H1 (cell line): ENCODE measurements at regions not wholly inside any gene's neighbourhood (a gene's known extent, or its start where the extent isn't known, plus 50 kb on each side); places are given as distances from the start of the nearest gene placed in this dataset.

Experiments
- CTCF ChIA-PET: fragments of 300-600 bp; sonication (Branson Sonifier 250); formaldehyde crosslinking; loops from one replicate; lab custom pipeline; 2021; ENCODE audit not compliant: partially characterized antibody; lab: Charles Lee
- POLR2A ChIA-PET: fragments of 300-600 bp; sonication (Branson Sonifier 250); formaldehyde crosslinking; loops from one replicate; lab custom pipeline; 2021; ENCODE audit warnings: inconsistent platforms; ENCODE audit not compliant: partially characterized antibody; lab: Charles Lee
- DNase-seq, 2 experiments: peaks; one replicate each; pipeline versions ENCODE4 v3.0.0 to v3.0.0-alpha.2; 2010 to 2022; ENCODE audit warnings: low spot score in 2 of 2, low read depth in 1 of 2, mixed read lengths in 1 of 2
- FAIRE-seq: peaks from 2 replicates; lab custom pipeline; 2011; peaks lifted over from hg19 to GRCh38; lab: Jason Lieb, UNC
- H2AFZ ChIP-seq: 2 replicates; pipeline ENCODE4 v1.8.1; 2012; ENCODE audit warnings: low read length, inconsistent platforms
- H2AK5ac ChIP-seq: 2 replicates; pipeline ENCODE4 v1.6.1; 2013; ENCODE audit warnings: low read depth, low read length
- H2BK120ac ChIP-seq: replicated peaks from 2 replicates; pipeline ENCODE3; 2013; ENCODE audit warnings: low read depth, low read length, inconsistent platforms
- H2BK12ac ChIP-seq: 2 replicates; pipeline ENCODE4 v1.6.1; 2013; ENCODE audit warnings: low read depth, low read length
- H2BK15ac ChIP-seq: 2 replicates; pipeline ENCODE4 v1.6.1; 2013; ENCODE audit warnings: low read length
- H2BK20ac ChIP-seq: 2 replicates; pipeline ENCODE4 v1.6.1; 2013; ENCODE audit warnings: low read length
- H2BK5ac ChIP-seq: 2 replicates; pipeline ENCODE4 v1.6.1; 2013; ENCODE audit warnings: low read depth, low read length
- H3K14ac ChIP-seq: 2 replicates; pipeline ENCODE4 v1.6.1; 2013; ENCODE audit warnings: inconsistent platforms; ENCODE audit not compliant: insufficient read length
- H3K18ac ChIP-seq: 2 replicates; pipeline ENCODE4 v1.6.1; 2013; ENCODE audit warnings: low read length; ENCODE audit errors: extremely low read depth
- H3K23ac ChIP-seq: 2 replicates; pipeline ENCODE4 v1.6.1; 2013; ENCODE audit warnings: inconsistent platforms; ENCODE audit not compliant: insufficient read length
- H3K23me2 ChIP-seq: 2 replicates; pipeline ENCODE4 v1.6.1; 2013; ENCODE audit warnings: low read depth, low read length
- H3K27ac ChIP-seq: 2 replicates; pipeline ENCODE4 v1.6.1; 2011; ENCODE audit warnings: low read depth, low read length, inconsistent platforms
- H3K27me3 ChIP-seq, 4 experiments: replicated peaks in 1 of 4; 1 replicate in 1 of 4; 2 replicates in 3 of 4; pipeline versions ENCODE4 v1.6.1 to v1.8.1; 2011 to 2013; ENCODE audit warnings: low read length in 3 of 4, mild to moderate bottlenecking in 3 of 4, inconsistent platforms in 2 of 4, mixed read lengths in 2 of 4, moderate library complexity in 1 of 4; ENCODE audit not compliant: control insufficient read depth in 3 of 4, insufficient read depth in 3 of 4; ENCODE audit errors: extremely low read depth in 1 of 4
- H3K36me3 ChIP-seq, 4 experiments: 2 replicates each; pipeline versions ENCODE4 v1.6.1 to v1.8.1; 2011 to 2013; ENCODE audit warnings: mild to moderate bottlenecking in 4 of 4, low read length in 3 of 4, moderate library complexity in 2 of 4, control low read depth in 1 of 4, inconsistent platforms in 1 of 4; ENCODE audit not compliant: insufficient read depth in 4 of 4, control insufficient read depth in 2 of 4
- H3K4ac ChIP-seq: replicated peaks from 2 replicates; pipeline ENCODE3; 2013; ENCODE audit warnings: low read length, low read depth, mixed read lengths, inconsistent platforms; ENCODE audit not compliant: insufficient read length
- H3K4me1 ChIP-seq, 4 experiments: replicated peaks in 1 of 4; 1 replicate in 1 of 4; 2 replicates in 3 of 4; pipeline versions ENCODE4 v1.6.1 to v1.8.1; 2011 to 2013; ENCODE audit warnings: low read length in 3 of 4, inconsistent platforms in 2 of 4, mixed read lengths in 1 of 4; ENCODE audit not compliant: insufficient read depth in 4 of 4, control insufficient read depth in 3 of 4
- H3K4me2 ChIP-seq, 2 experiments: 2 replicates each; pipeline versions ENCODE4 v1.6.1 to v1.8.1; 2011 to 2013; ENCODE audit warnings: low read depth in 2 of 2, low read length in 2 of 2, control low read depth in 1 of 2, inconsistent platforms in 1 of 2, mild to moderate bottlenecking in 1 of 2; ENCODE audit not compliant: insufficient read depth in 1 of 2
- H3K4me3 ChIP-seq, 4 experiments: fragments of 200-600, 300-600 bp in 1 of 4; sonication (generic), shearing (Covaris generic), sonication (Bioruptor Twin) in 1 of 4; 2 replicates each; pipeline versions ENCODE4 v1.5.1 to v1.8.1; 2011 to 2016; ENCODE audit warnings: low read length in 4 of 4, low read depth in 3 of 4, control low read depth in 2 of 4, inconsistent platforms in 2 of 4, mild to moderate bottlenecking in 2 of 4, mixed read lengths in 1 of 4, moderate library complexity in 1 of 4; ENCODE audit not compliant: insufficient read depth in 2 of 4; ENCODE audit errors: extremely low read depth in 1 of 4
- H3K56ac ChIP-seq: replicated peaks from 2 replicates; pipeline ENCODE3; 2013; ENCODE audit warnings: low read depth, mild to moderate bottlenecking, mixed read lengths, low read length, inconsistent platforms; ENCODE audit not compliant: insufficient read length
- H3K79me1 ChIP-seq: 2 replicates; pipeline ENCODE4 v1.6.1; 2013; ENCODE audit warnings: low read depth, low read length, control low read depth
- H3K79me2 ChIP-seq, 2 experiments: 2 replicates each; pipeline versions ENCODE4 v1.6.1 to v1.8.1; 2012 to 2013; ENCODE audit warnings: low read length in 2 of 2, mild to moderate bottlenecking in 2 of 2, inconsistent platforms in 1 of 2; ENCODE audit not compliant: insufficient read depth in 2 of 2, control insufficient read depth in 1 of 2
- H3K9ac ChIP-seq, 4 experiments: replicated peaks in 1 of 4; 1 replicate in 1 of 4; 2 replicates in 3 of 4; pipeline versions ENCODE4 v1.6.1 to v1.8.1; 2011 to 2013; ENCODE audit warnings: low read depth in 3 of 4, low read length in 3 of 4, control low read depth in 2 of 4, mild to moderate bottlenecking in 2 of 4, moderate library complexity in 2 of 4, inconsistent platforms in 1 of 4; ENCODE audit errors: extremely low read depth in 1 of 4
- H3K9me3 ChIP-seq, 2 experiments: 2 replicates each; pipeline versions ENCODE4 v1.6.1 to v1.8.1; 2012 to 2013; ENCODE audit warnings: mild to moderate bottlenecking in 2 of 2, moderate library complexity in 2 of 2, control low read depth in 1 of 2, inconsistent platforms in 1 of 2, low read depth in 1 of 2, low read length in 1 of 2, mixed read lengths in 1 of 2; ENCODE audit not compliant: insufficient read depth in 2 of 2
- H4K20me1 ChIP-seq, 2 experiments: replicated peaks in 1 of 2; 2 replicates each; pipeline versions ENCODE3 to v1.8.1; 2011 to 2013; ENCODE audit warnings: inconsistent platforms in 2 of 2, low read length in 2 of 2, mild to moderate bottlenecking in 1 of 2; ENCODE audit not compliant: insufficient read depth in 2 of 2, control insufficient read depth in 1 of 2
- H4K5ac ChIP-seq: 2 replicates; pipeline ENCODE4 v1.6.1; 2013; ENCODE audit warnings: low read length, low read depth, mixed read lengths, inconsistent platforms; ENCODE audit not compliant: insufficient read length
- H4K8ac ChIP-seq: 2 replicates; pipeline ENCODE4 v1.8.0; 2013; ENCODE audit warnings: mild to moderate bottlenecking, moderate library complexity, low read length, inconsistent platforms; ENCODE audit not compliant: insufficient read depth; ENCODE audit errors: extremely low read depth
- H4K91ac ChIP-seq: replicated peaks from 2 replicates; pipeline ENCODE3; 2013; ENCODE audit warnings: low read length, mixed read lengths, inconsistent platforms; ENCODE audit not compliant: insufficient read length
- PHF8 ChIP-seq: fragments of 200-600 bp; sonication (generic); conservative IDR thresholded peaks from 2 replicates; pipeline ENCODE4 v1.7.1; 2012; ENCODE audit warnings: low read depth, mild to moderate bottlenecking, inconsistent platforms, low read length, moderate library complexity
- RBBP5 ChIP-seq: IDR thresholded peaks from 2 replicates; pipeline ENCODE4 v1.7.1; 2012; ENCODE audit warnings: low read depth, mild to moderate bottlenecking, inconsistent platforms, low read length, moderate library complexity, borderline replicate concordance
- SRF ChIP-seq: IDR thresholded peaks from 2 replicates; pipeline ENCODE4 v1.6.1; 2011; ENCODE audit warnings: mild to moderate bottlenecking, low read depth, low read length, moderate library complexity
- ZNF274 ChIP-seq: IDR thresholded peaks from 2 replicates; pipeline ENCODE4 v1.7.0; 2012; ENCODE audit warnings: low read length, borderline replicate concordance; ENCODE audit errors: extremely low read depth
- WGBS, 2 experiments: shearing (Covaris generic) in 1 of 2; methylation state at CpG; one replicate each; pipeline versions ENCODE4 v1.1.6 to v1.1.7; 2013 to 2015; ENCODE audit warnings: low lambda C conversion rate in 2 of 2, mixed read lengths in 2 of 2, inconsistent platforms in 1 of 2, low coverage in 1 of 2, missing lambda C conversion rate in 1 of 2; ENCODE audit not compliant: insufficient replicate concordance in 2 of 2, insufficient coverage in 1 of 2, insufficient read length in 1 of 2; ENCODE audit errors: extremely low coverage in 1 of 2, missing lambda C conversion rate in 1 of 2; 5-methylcytosine and 5-hydroxymethylcytosine counted together

DNA sequence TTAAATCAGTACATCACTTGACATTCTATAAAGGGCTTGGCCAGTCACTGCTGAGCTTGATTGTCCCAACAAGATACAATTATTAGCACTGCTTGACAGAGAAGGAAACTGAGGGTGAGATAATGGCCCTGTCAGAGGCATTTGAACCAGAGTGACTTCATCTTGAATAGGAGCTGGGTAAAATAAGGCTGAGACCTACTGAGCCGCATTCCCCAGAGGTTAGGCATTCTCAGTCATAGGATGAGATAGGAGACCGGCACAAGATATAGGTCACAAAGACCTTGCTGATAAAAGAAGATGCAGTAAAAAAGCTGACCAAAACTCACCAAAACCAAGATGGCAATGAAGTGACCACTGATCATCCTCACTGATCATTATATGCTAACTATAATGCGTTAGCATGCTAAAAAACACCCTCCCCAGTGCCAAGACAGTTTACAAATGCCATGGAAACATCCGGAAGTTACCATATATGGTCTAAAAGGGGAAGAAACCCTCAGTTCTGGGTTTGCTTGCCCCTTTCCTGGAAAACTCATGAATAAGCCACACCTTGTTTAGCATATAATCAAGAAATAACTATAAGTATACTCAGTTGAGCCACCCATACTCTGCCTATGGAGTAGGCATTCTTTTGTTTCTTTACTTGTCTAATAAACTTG lies 239.1 kb upstream of the SETMAR start:
- Histone ChIP-seq H3K27ac (no peak overlapping the region), H3K9me3 (no peaks in the 10 kb centered on the region), H2AK5ac (no peak overlapping the region), H3K79me2 (no peaks in the 10 kb centered on the region), H3K23me2 (no peaks in the 10 kb centered on the region), H3K4ac (no peak overlapping the region), H3K56ac (no peak overlapping the region), H2BK20ac (no peak overlapping the region), H3K27me3 (no peaks in the 10 kb centered on the region), H2BK12ac (no peak overlapping the region), H4K91ac (no peak overlapping the region), H2BK15ac (no peak overlapping the region), H3K23ac (no peak overlapping the region), H4K8ac (no peak overlapping the region), H3K18ac (no peak overlapping the region), H2BK5ac (no peak overlapping the region), H3K36me3 (no peaks in the 10 kb centered on the region), H3K79me1 (no peaks in the 10 kb centered on the region), H4K5ac (no peak overlapping the region), H2BK120ac (no peak overlapping the region), H3K14ac (no peak overlapping the region), H3K9ac (no peak overlapping the region), H3K4me2 (no peak overlapping the region), H3K4me3 (no peak overlapping the region), H3K4me1 (peaks cover 0 to 4% (median 2%) of the 10 kb centered on the region in 4 experiments; a peak in 2 of 7 replicates), H4K20me1 (no peaks in the 10 kb centered on the region), H2AFZ (no peak overlapping the region)
- DNase-seq (no peak), FAIRE-seq (no peak)
- WGBS, 2 experiments, result 91% methylated on average over 4 of the region's 4 CpGs; no CpG with 5 or more reads in 1 of the 2 experiments
- POLR2A ChIA-PET, result no interaction called here
- CTCF ChIA-PET, result interaction anchor here (0.9 kb wide), 1 partner anchor 208 kb away, joined by 3 read pairs; no protein-coding TSS in a partner anchor
- no peak for TF ChIP-seq RBBP5
- TF ChIP-seq PHF8, result no peak
- TF ChIP-seq ZNF274, result no peak
- TF ChIP-seq SRF, result peak; percentile 73
